ENCODE measurements at regions not wholly inside any gene's neighbourhood (a gene's known extent, or its start where the extent isn't known, plus 50 kb on each side); places are given as distances from the start of the nearest gene placed in this dataset.

DNA sequence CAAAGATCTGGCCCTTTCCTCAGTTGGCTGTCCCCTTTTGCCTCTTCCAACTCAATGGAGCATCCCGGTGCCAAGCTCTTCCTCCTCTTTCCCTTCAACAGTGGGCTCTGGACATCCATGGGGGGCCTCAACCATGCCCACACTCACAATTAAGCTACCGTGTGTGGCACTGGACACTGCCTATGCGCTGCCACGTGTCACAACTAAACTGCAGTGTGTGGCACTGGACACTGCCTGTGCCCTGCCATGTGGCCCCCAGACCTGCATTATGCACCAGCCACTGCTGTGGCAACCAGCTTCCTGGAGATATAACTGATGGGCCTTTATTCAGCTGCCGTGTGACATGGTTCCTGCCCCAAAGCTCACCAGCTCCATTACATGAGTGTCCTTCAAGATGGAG is 179.1 kb downstream of the KCNA5 start:
- DNase-seq (ENCODE audit: low spot score), result no peak
- TF ChIP-seq, protein P1, sequence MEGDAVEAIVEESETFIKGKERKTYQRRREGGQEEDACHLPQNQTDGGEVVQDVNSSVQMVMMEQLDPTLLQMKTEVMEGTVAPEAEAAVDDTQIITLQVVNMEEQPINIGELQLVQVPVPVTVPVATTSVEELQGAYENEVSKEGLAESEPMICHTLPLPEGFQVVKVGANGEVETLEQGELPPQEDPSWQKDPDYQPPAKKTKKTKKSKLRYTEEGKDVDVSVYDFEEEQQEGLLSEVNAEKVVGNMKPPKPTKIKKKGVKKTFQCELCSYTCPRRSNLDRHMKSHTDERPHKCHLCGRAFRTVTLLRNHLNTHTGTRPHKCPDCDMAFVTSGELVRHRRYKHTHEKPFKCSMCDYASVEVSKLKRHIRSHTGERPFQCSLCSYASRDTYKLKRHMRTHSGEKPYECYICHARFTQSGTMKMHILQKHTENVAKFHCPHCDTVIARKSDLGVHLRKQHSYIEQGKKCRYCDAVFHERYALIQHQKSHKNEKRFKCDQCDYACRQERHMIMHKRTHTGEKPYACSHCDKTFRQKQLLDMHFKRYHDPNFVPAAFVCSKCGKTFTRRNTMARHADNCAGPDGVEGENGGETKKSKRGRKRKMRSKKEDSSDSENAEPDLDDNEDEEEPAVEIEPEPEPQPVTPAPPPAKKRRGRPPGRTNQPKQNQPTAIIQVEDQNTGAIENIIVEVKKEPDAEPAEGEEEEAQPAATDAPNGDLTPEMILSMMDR (IDR thresholded peaks at IDR 0.05; ENCODE audit: low read depth, low read length, missing input control), result no peak
- TF ChIP-seq, protein P2, sequence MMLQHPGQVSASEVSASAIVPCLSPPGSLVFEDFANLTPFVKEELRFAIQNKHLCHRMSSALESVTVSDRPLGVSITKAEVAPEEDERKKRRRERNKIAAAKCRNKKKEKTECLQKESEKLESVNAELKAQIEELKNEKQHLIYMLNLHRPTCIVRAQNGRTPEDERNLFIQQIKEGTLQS (IDR thresholded peaks at IDR 0.05), result no peak
- no peak for TF ChIP-seq EGR1 (IDR thresholded peaks at IDR 0.05; ENCODE audit: low read depth in 2 of 2)
- TF ChIP-seq FOXA1 (IDR thresholded peaks at IDR 0.05), result no peak
- TF ChIP-seq TAF1 (conservative IDR thresholded peaks at IDR 0.05), result no peak
- TF ChIP-seq FOXA2 (IDR thresholded peaks at IDR 0.05), result no peak
- TF ChIP-seq, protein P3, sequence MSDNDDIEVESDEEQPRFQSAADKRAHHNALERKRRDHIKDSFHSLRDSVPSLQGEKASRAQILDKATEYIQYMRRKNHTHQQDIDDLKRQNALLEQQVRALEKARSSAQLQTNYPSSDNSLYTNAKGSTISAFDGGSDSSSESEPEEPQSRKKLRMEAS (IDR thresholded peaks at IDR 0.05), result no peak
- TF ChIP-seq RXRA (IDR thresholded peaks at IDR 0.05), result no peak
- TF ChIP-seq RAD21 (IDR thresholded peaks at IDR 0.05), result no peak
- no peak for TF ChIP-seq HNF4A (conservative IDR thresholded peaks at IDR 0.05)
- TF ChIP-seq, protein P4, sequence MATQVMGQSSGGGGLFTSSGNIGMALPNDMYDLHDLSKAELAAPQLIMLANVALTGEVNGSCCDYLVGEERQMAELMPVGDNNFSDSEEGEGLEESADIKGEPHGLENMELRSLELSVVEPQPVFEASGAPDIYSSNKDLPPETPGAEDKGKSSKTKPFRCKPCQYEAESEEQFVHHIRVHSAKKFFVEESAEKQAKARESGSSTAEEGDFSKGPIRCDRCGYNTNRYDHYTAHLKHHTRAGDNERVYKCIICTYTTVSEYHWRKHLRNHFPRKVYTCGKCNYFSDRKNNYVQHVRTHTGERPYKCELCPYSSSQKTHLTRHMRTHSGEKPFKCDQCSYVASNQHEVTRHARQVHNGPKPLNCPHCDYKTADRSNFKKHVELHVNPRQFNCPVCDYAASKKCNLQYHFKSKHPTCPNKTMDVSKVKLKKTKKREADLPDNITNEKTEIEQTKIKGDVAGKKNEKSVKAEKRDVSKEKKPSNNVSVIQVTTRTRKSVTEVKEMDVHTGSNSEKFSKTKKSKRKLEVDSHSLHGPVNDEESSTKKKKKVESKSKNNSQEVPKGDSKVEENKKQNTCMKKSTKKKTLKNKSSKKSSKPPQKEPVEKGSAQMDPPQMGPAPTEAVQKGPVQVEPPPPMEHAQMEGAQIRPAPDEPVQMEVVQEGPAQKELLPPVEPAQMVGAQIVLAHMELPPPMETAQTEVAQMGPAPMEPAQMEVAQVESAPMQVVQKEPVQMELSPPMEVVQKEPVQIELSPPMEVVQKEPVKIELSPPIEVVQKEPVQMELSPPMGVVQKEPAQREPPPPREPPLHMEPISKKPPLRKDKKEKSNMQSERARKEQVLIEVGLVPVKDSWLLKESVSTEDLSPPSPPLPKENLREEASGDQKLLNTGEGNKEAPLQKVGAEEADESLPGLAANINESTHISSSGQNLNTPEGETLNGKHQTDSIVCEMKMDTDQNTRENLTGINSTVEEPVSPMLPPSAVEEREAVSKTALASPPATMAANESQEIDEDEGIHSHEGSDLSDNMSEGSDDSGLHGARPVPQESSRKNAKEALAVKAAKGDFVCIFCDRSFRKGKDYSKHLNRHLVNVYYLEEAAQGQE (IDR thresholded peaks at IDR 0.05), result no peak
- TF ChIP-seq, protein P5, sequence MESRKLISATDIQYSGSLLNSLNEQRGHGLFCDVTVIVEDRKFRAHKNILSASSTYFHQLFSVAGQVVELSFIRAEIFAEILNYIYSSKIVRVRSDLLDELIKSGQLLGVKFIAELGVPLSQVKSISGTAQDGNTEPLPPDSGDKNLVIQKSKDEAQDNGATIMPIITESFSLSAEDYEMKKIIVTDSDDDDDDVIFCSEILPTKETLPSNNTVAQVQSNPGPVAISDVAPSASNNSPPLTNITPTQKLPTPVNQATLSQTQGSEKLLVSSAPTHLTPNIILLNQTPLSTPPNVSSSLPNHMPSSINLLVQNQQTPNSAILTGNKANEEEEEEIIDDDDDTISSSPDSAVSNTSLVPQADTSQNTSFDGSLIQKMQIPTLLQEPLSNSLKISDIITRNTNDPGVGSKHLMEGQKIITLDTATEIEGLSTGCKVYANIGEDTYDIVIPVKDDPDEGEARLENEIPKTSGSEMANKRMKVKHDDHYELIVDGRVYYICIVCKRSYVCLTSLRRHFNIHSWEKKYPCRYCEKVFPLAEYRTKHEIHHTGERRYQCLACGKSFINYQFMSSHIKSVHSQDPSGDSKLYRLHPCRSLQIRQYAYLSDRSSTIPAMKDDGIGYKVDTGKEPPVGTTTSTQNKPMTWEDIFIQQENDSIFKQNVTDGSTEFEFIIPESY (IDR thresholded peaks at IDR 0.05), result no peak
- TF ChIP-seq HNF4G (IDR thresholded peaks at IDR 0.05), result no peak
- TF ChIP-seq NR2F2 (IDR thresholded peaks at IDR 0.05), result no peak
- no peak for TF ChIP-seq SP1 (IDR thresholded peaks at IDR 0.05)
- no peak for TF ChIP-seq JUND (IDR thresholded peaks at IDR 0.05)
- TF ChIP-seq YY1 (IDR thresholded peaks at IDR 0.05), result no peak
- TF ChIP-seq GABPA (IDR thresholded peaks at IDR 0.05 in 1 of 2, conservative IDR thresholded peaks at IDR 0.05 in 1 of 2), result no peak
- H3K36me3 ChIP-seq (ENCODE audit: control insufficient read depth in 4 of 4, insufficient read depth in 3 of 4, low read depth in 1 of 4, low read length in 3 of 4), result no peaks in the 10 kb centered on the region
- H3K4me3 ChIP-seq (ENCODE audit: low read depth in 1 of 3, low read length in 3 of 3), result no peak overlapping the region
- no peaks in the 10 kb centered on the region for H3K27me3 ChIP-seq (ENCODE audit: control insufficient read depth in 4 of 4, insufficient read depth in 4 of 4, low read length in 3 of 4)
- no peaks in the 10 kb centered on the region for H3K9me3 ChIP-seq (ENCODE audit: control insufficient read depth in 4 of 4, low read length in 3 of 4)
- no peak overlapping the region for H3K9ac ChIP-seq (ENCODE audit: low read depth in 1 of 2, low read length in 2 of 2)
- WGBS, result 89% methylated on average over 5 of the region's 5 CpGs
- no peak overlapping the region for H3K27ac ChIP-seq (ENCODE audit: low read depth in 1 of 2, low read length in 2 of 2)
- H3K4me1 ChIP-seq (ENCODE audit: control insufficient read depth in 4 of 4, insufficient read depth in 4 of 4, low read length in 3 of 4), result no peaks in the 10 kb centered on the region
